Fibroblast of pulmonary artery (primary cell): ENCODE measurements at regions not wholly inside any gene's neighbourhood (a gene's known extent, or its start where the extent isn't known, plus 50 kb on each side); places are given as distances from the start of the nearest gene placed in this dataset.

ENCODE experiments used
- DNase-seq: peaks from one replicate; pipeline ENCODE4 v3.0.0-alpha.2; 2010; ENCODE audit warnings: low read depth
- H3K4me3 ChIP-seq: replicated peaks from 2 replicates; pipeline ENCODE4 v1.5.1; 2011; ENCODE audit warnings: low read depth, mild to moderate bottlenecking, control low read depth, low read length, moderate library complexity
- CTCF ChIP-seq: IDR thresholded peaks from 2 replicates; pipeline ENCODE4 v1.5.1; 2011; ENCODE audit warnings: mild to moderate bottlenecking, control low read depth, low read length, inconsistent platforms; ENCODE audit errors: missing control alignments

- DNase-seq, result no peak
- TF ChIP-seq CTCF, result no peak
Measured at GRCh38 chr6:144879436-144879835, 594.3 kb downstream of the UTRN start.

GRCh38 chr6:144882425-144882824, 597.3 kb downstream of the UTRN start:
- TF ChIP-seq CTCF, result no peak
- H3K4me3 ChIP-seq, result no peak overlapping the region
- no peak for DNase-seq

More at GRCh38 chr6:144879436-144879835, 594.3 kb downstream of the UTRN start:
- no peak overlapping the region for H3K4me3 ChIP-seq

GRCh38 chr6:144883915-144884314, 598.8 kb downstream of the UTRN start:
- no peak for TF ChIP-seq CTCF
- H3K4me3 ChIP-seq, result no peak overlapping the region
- no peak for DNase-seq

GRCh38 chr6:144885817-144886216, 600.7 kb downstream of the UTRN start:
- H3K4me3 ChIP-seq, result no peak overlapping the region
- TF ChIP-seq CTCF, result no peak
- DNase-seq, result no peak

- TF ChIP-seq CTCF, result no peak
- DNase-seq, result no peak
Measured at GRCh38 chr6:144886682-144887081, 601.5 kb downstream of the UTRN start.

GRCh38 chr6:144888621-144889020, 603.5 kb downstream of the UTRN start:
- H3K4me3 ChIP-seq, result no peak overlapping the region
- DNase-seq, result no peak
- no peak for TF ChIP-seq CTCF

More at GRCh38 chr6:144886682-144887081, 601.5 kb downstream of the UTRN start:
- H3K4me3 ChIP-seq, result no peak overlapping the region

- no peak overlapping the region for H3K4me3 ChIP-seq
- DNase-seq, result no peak
- no peak for TF ChIP-seq CTCF
Measured at GRCh38 chr6:144893680-144894151, 608.6 kb downstream of the UTRN start.
